ACC112 (cell line): ENCODE measurements at regions not wholly inside any gene's neighbourhood (a gene's known extent, or its start where the extent isn't known, plus 50 kb on each side); places are given as distances from the start of the nearest gene placed in this dataset.

Experiments used
- H2AFZ ChIP-seq: fragments of 200-600 bp; sonication (generic); one replicate; pipeline ENCODE4 v1.6.0; 2017; ENCODE audit warnings: antibody characterized with exemption, low read length; ENCODE audit not compliant: unreplicated experiment
- H3K27ac ChIP-seq: fragments of 200-600 bp; sonication (generic); 2 replicates; pipeline ENCODE4 v1.5.1; 2014; ENCODE audit warnings: low read depth, mild to moderate bottlenecking, antibody characterized with exemption, low read length, moderate library complexity
- H3K27me3 ChIP-seq: fragments of 200-600 bp; sonication (generic); 2 replicates; pipeline ENCODE4 v1.6.1; 2014; ENCODE audit warnings: mild to moderate bottlenecking, antibody characterized with exemption, low read length, moderate library complexity, mixed read lengths; ENCODE audit not compliant: insufficient read depth
- H3K36me3 ChIP-seq: fragments of 200-600 bp; sonication (generic); 2 replicates; pipeline ENCODE4 v1.6.1; 2016; ENCODE audit warnings: mild to moderate bottlenecking, antibody characterized with exemption, low read length, moderate library complexity, mixed read lengths; ENCODE audit not compliant: insufficient read depth
- H3K4me1 ChIP-seq: fragments of 200-600 bp; sonication (generic); one replicate; pipeline ENCODE4 v1.6.1; 2016; ENCODE audit warnings: low read length, mixed read lengths; ENCODE audit not compliant: insufficient read depth, unreplicated experiment, control insufficient read depth
- H3K4me3 ChIP-seq: fragments of 200-600 bp; sonication (generic); 2 replicates; pipeline ENCODE4 v1.5.1; 2014; ENCODE audit warnings: mild to moderate bottlenecking, low read depth, low read length
- H3K79me2 ChIP-seq: fragments of 200-600 bp; sonication (generic); one replicate; pipeline ENCODE4 v1.6.0; 2016; ENCODE audit warnings: low read length; ENCODE audit not compliant: control insufficient read depth, unreplicated experiment, insufficient read depth

- H3K4me3 ChIP-seq = 0 out of 2 replicates have a peak overlapping the region, but pooled peaks have one; percentile 92
- no peaks in the 10 kb centered on the region for H3K36me3 ChIP-seq
- H3K27me3 ChIP-seq = no peaks in the 10 kb centered on the region
- H3K79me2 ChIP-seq = peaks cover 30% of the 10 kb centered on the region
- H3K4me1 ChIP-seq = peaks cover 30% of the 10 kb centered on the region
- no peak overlapping the region for H2AFZ ChIP-seq
- H3K27ac ChIP-seq = no peak overlapping the region
Measured at GRCh38 chr1:21347072-21347581, 56.9 kb upstream of the ECE1 start.

- H3K4me3 ChIP-seq = peak overlapping the region; percentile 92
- H3K27me3 ChIP-seq = no peaks in the 10 kb centered on the region
- H3K79me2 ChIP-seq = peaks cover 36% of the 10 kb centered on the region
- no peak overlapping the region for H3K27ac ChIP-seq
- H2AFZ ChIP-seq = peak overlapping the region; percentile 94
- no peaks in the 10 kb centered on the region for H3K36me3 ChIP-seq
- peaks cover 34% of the 10 kb centered on the region for H3K4me1 ChIP-seq
Measured at GRCh38 chr1:21346365-21347071, 56.3 kb upstream of the ECE1 start.

GRCh38 chr1:21344750-21345443 lies 54.6 kb upstream of the ECE1 start:
- H3K4me1 ChIP-seq = peaks cover 37% of the 10 kb centered on the region
- H3K27me3 ChIP-seq = no peaks in the 10 kb centered on the region
- peak overlapping the region; percentile 19; the same call in 1 of the 2 replicates for H3K27ac ChIP-seq
- H3K79me2 ChIP-seq = peaks cover 49% of the 10 kb centered on the region
- H2AFZ ChIP-seq = peak overlapping the region; percentile 59
- peak overlapping the region; percentile 92 for H3K4me3 ChIP-seq
- H3K36me3 ChIP-seq = no peaks in the 10 kb centered on the region

- no peak overlapping the region for H2AFZ ChIP-seq
Measured at GRCh38 chr1:21344098-21344749, 54.0 kb upstream of the ECE1 start.

GRCh38 chr1:21342961-21343838 lies 52.9 kb upstream of the ECE1 start:
- Histone ChIP-seq H3K27ac (no peak overlapping the region), H2AFZ (no peak overlapping the region), H3K27me3 (no peaks in the 10 kb centered on the region), H3K4me3 (peak overlapping the region; percentile 92), H3K79me2 (peaks cover 58% of the 10 kb centered on the region), H3K36me3 (no peaks in the 10 kb centered on the region), H3K4me1 (peaks cover 54% of the 10 kb centered on the region)

More at GRCh38 chr1:21344098-21344749, 54.0 kb upstream of the ECE1 start:
- Histone ChIP-seq H3K36me3 (no peaks in the 10 kb centered on the region), H3K27ac (no peak overlapping the region), H3K4me1 (peaks cover 44% of the 10 kb centered on the region), H3K79me2 (peaks cover 56% of the 10 kb centered on the region), H3K27me3 (no peaks in the 10 kb centered on the region), H3K4me3 (peak overlapping the region; percentile 92)

- H3K79me2 ChIP-seq = peaks cover 67% of the 10 kb centered on the region
- H3K4me3 ChIP-seq = 0 out of 2 replicates have a peak overlapping the region, but pooled peaks have one; percentile 92
- no peaks in the 10 kb centered on the region for H3K27me3 ChIP-seq
- H3K36me3 ChIP-seq = no peaks in the 10 kb centered on the region
- peaks cover 65% of the 10 kb centered on the region for H3K4me1 ChIP-seq
- H3K27ac ChIP-seq = no peak overlapping the region
- no peak overlapping the region for H2AFZ ChIP-seq
Measured at GRCh38 chr1:21341517-21342078, 51.3 kb upstream of the ECE1 start.

GRCh38 chr1:21341022-21341421 lies 50.8 kb upstream of the ECE1 start:
- no peak overlapping the region for H3K4me3 ChIP-seq
- peaks cover 70% of the 10 kb centered on the region for H3K79me2 ChIP-seq

GRCh38 chr1:21340230-21340945 lies 50.1 kb upstream of the ECE1 start:
- Histone ChIP-seq H3K4me3 (no peak overlapping the region), H3K36me3 (no peaks in the 10 kb centered on the region), H2AFZ (no peak overlapping the region), H3K4me1 (peaks cover 67% of the 10 kb centered on the region), H3K27ac (no peak overlapping the region), H3K27me3 (no peaks in the 10 kb centered on the region), H3K79me2 (peaks cover 76% of the 10 kb centered on the region)

More at GRCh38 chr1:21341022-21341421, 50.8 kb upstream of the ECE1 start:
- H3K36me3 ChIP-seq = no peaks in the 10 kb centered on the region
- no peaks in the 10 kb centered on the region for H3K27me3 ChIP-seq
- H3K4me1 ChIP-seq = peaks cover 60% of the 10 kb centered on the region
- H2AFZ ChIP-seq = no peak overlapping the region
- H3K27ac ChIP-seq = no peak overlapping the region
